SK-N-SH (cell line): ENCODE measurements at regions not wholly inside any gene's neighbourhood (a gene's known extent, or its start where the extent isn't known, plus 50 kb on each side); places are given as distances from the start of the nearest gene placed in this dataset.

Experiments
- CTCF ChIP-seq: fragments of 200-600 bp; sonication (generic); IDR thresholded peaks from 2 replicates; pipeline ENCODE4 v1.6.1; 2017; ENCODE audit warnings: antibody characterized with exemption, mild to moderate bottlenecking, moderate library complexity
- NRF1 ChIP-seq: IDR thresholded peaks from 2 replicates; pipeline ENCODE4 v1.6.1; 2012; ENCODE audit warnings: low read depth, mild to moderate bottlenecking, low read length
- TEAD4 ChIP-seq: IDR thresholded peaks from 2 replicates; pipeline ENCODE4 v1.4.0; 2012; ENCODE audit warnings: mild to moderate bottlenecking, borderline replicate concordance; ENCODE audit not compliant: insufficient read depth

- TF ChIP-seq NRF1 (no peak), CTCF (no peak), TEAD4 (no peak)
Measured at GRCh38 chr7:12866207-12866606, 178.8 kb downstream of the ARL4A start.
